ENCODE measurements at regions not wholly inside any gene's neighbourhood (a gene's known extent, or its start where the extent isn't known, plus 50 kb on each side); places are given as distances from the start of the nearest gene placed in this dataset.

DNA sequence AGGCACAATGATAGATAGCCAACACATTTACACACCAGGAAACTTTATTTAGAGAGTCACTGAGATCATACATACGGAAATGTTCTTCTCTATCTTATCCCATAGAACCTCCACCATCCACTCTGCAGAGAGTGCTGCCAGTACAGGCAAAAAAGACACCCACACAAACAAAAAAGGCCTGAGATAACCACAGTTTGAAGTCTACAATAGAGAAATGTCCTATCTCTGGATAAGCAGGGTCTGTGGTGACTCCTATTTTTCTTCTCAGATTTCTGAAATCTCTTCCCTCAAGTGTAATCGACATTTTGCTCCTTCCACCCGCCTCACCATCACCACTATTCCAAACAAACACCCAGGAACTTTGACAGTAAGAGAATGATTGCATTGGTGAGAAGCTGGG lies 413.9 kb upstream of the NR2F2 start:
- Histone ChIP-seq H3K36me3 (ENCODE audit: control insufficient read depth in 2 of 2, extremely low read depth in 1 of 2, insufficient read depth in 2 of 2, low read length in 2 of 2) (no peaks in the 10 kb centered on the region), H3K4me3 (ENCODE audit: control insufficient read depth in 2 of 3, extremely low read depth in 1 of 3, insufficient read depth in 2 of 3, low read depth in 1 of 3, low read length in 3 of 3) (no peak overlapping the region), H3K9ac (ENCODE audit: control insufficient read depth, extremely low read depth, insufficient read depth, low read length) (no peak overlapping the region), H3K27ac (ENCODE audit: control insufficient read depth, insufficient read depth, low read length) (no peak overlapping the region), H2AFZ (ENCODE audit: control insufficient read depth, low read length) (no peak overlapping the region), H4K20me1 (ENCODE audit: control insufficient read depth, extremely low read depth, insufficient read depth, low read length) (no peaks in the 10 kb centered on the region), H3K79me2 (ENCODE audit: control insufficient read depth, insufficient read depth, low read length) (no peaks in the 10 kb centered on the region), H3K9me3 (ENCODE audit: control insufficient read depth, low read depth, low read length) (no peaks in the 10 kb centered on the region), H3K9me1 (ENCODE audit: control insufficient read depth, extremely low read depth, insufficient read depth, low read length) (no peaks in the 10 kb centered on the region), H3K4me1 (ENCODE audit: control insufficient read depth, extremely low read depth, insufficient read depth, low read length) (no peaks in the 10 kb centered on the region), H3K27me3 (ENCODE audit: control insufficient read depth, extremely low read depth, insufficient read depth, low read length) (no peaks in the 10 kb centered on the region), H3K4me2 (ENCODE audit: control insufficient read depth, extremely low read depth, insufficient read depth, low read depth, low read length) (no peak overlapping the region)
- dilution Hi-C loops (cut with MboI; ENCODE audit: extremely low pct_ligation_motif_present, low sequenced_read_pairs) = no loop called here
- FAIRE-seq (no peak), DNase-seq (ENCODE audit: low read depth, low spot score) (no peak)
- TF ChIP-seq, protein P1, sequence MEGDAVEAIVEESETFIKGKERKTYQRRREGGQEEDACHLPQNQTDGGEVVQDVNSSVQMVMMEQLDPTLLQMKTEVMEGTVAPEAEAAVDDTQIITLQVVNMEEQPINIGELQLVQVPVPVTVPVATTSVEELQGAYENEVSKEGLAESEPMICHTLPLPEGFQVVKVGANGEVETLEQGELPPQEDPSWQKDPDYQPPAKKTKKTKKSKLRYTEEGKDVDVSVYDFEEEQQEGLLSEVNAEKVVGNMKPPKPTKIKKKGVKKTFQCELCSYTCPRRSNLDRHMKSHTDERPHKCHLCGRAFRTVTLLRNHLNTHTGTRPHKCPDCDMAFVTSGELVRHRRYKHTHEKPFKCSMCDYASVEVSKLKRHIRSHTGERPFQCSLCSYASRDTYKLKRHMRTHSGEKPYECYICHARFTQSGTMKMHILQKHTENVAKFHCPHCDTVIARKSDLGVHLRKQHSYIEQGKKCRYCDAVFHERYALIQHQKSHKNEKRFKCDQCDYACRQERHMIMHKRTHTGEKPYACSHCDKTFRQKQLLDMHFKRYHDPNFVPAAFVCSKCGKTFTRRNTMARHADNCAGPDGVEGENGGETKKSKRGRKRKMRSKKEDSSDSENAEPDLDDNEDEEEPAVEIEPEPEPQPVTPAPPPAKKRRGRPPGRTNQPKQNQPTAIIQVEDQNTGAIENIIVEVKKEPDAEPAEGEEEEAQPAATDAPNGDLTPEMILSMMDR (optimal IDR thresholded peaks at IDR 0.05 in 1 of 3, IDR thresholded peaks at IDR 0.05 in 1 of 3, conservative IDR thresholded peaks at IDR 0.05 in 1 of 3; ENCODE audit: extremely low read depth in 1 of 3, insufficient read depth in 2 of 3, low read length in 3 of 3) = no peak
- no peak for TF ChIP-seq EZH2 (IDR thresholded peaks at IDR 0.05; ENCODE audit: low read length)

DNA sequence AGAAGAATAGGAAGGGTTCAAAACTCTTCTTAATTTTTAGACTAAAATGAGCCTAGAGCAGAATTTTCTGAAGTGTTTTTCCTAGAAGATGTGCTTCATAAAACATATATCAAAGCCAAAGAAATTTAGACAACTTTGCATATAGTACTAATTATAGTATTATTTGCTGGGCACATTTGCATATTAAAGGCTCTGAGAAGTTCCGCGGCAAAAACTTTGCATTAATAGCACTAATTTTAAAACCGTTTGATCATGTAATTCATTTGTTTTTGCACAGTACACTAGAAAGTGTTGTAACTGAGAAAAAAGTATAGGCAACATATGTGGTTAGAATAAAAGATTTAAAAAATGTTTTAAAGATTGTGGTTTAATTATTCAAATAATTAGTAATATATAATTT lies 412.0 kb upstream of the NR2F2 start:
- no peaks in the 10 kb centered on the region for H3K27me3 ChIP-seq (ENCODE audit: control insufficient read depth, extremely low read depth, insufficient read depth, low read length)
- no peak overlapping the region for H3K9ac ChIP-seq (ENCODE audit: control insufficient read depth, extremely low read depth, insufficient read depth, low read length)
- no peaks in the 10 kb centered on the region for H3K79me2 ChIP-seq (ENCODE audit: control insufficient read depth, insufficient read depth, low read length)
- no peak for FAIRE-seq
- no peak overlapping the region for H3K27ac ChIP-seq (ENCODE audit: control insufficient read depth, insufficient read depth, low read length)
- no peak for DNase-seq (ENCODE audit: low read depth, low spot score)
- dilution Hi-C loops (cut with MboI; ENCODE audit: extremely low pct_ligation_motif_present, low sequenced_read_pairs) = no loop called here
- no peaks in the 10 kb centered on the region for H3K9me3 ChIP-seq (ENCODE audit: control insufficient read depth, low read depth, low read length)
- no peak overlapping the region for H3K4me3 ChIP-seq (ENCODE audit: control insufficient read depth in 2 of 3, extremely low read depth in 1 of 3, insufficient read depth in 2 of 3, low read depth in 1 of 3, low read length in 3 of 3)
- H3K36me3 ChIP-seq (ENCODE audit: control insufficient read depth in 2 of 2, extremely low read depth in 1 of 2, insufficient read depth in 2 of 2, low read length in 2 of 2) = no peaks in the 10 kb centered on the region
- H4K20me1 ChIP-seq (ENCODE audit: control insufficient read depth, extremely low read depth, insufficient read depth, low read length) = no peaks in the 10 kb centered on the region
- TF ChIP-seq, protein P1 (optimal IDR thresholded peaks at IDR 0.05 in 1 of 3, IDR thresholded peaks at IDR 0.05 in 1 of 3, conservative IDR thresholded peaks at IDR 0.05 in 1 of 3; ENCODE audit: extremely low read depth in 1 of 3, insufficient read depth in 2 of 3, low read length in 3 of 3) = no peak
- H2AFZ ChIP-seq (ENCODE audit: control insufficient read depth, low read length) = no peak overlapping the region
- no peaks in the 10 kb centered on the region for H3K4me1 ChIP-seq (ENCODE audit: control insufficient read depth, extremely low read depth, insufficient read depth, low read length)
- no peaks in the 10 kb centered on the region for H3K9me1 ChIP-seq (ENCODE audit: control insufficient read depth, extremely low read depth, insufficient read depth, low read length)
- H3K4me2 ChIP-seq (ENCODE audit: control insufficient read depth, extremely low read depth, insufficient read depth, low read depth, low read length) = no peak overlapping the region

Data from keratinocyte (primary cell).